Karpas-422 (cell line): ENCODE measurements at regions not wholly inside any gene's neighbourhood (a gene's known extent, or its start where the extent isn't known, plus 50 kb on each side); places are given as distances from the start of the nearest gene placed in this dataset.

Experiments used
- DNase-seq: peaks from one replicate; pipeline ENCODE4 v3.0.0-alpha.2; 2015
- H2AFZ ChIP-seq: fragments of 200-600 bp; sonication (generic); 2 replicates; pipeline ENCODE4 v1.6.1; 2014; ENCODE audit warnings: antibody characterized with exemption, low read length, mixed read lengths
- H3K27ac ChIP-seq: fragments of 200-600 bp; sonication (generic); 2 replicates; pipeline ENCODE4 v1.5.1; 2014; ENCODE audit warnings: mild to moderate bottlenecking, low read length, moderate library complexity
- H3K27me3 ChIP-seq: fragments of 200-600 bp; sonication (generic); 2 replicates; pipeline ENCODE4 v1.6.1; 2014; ENCODE audit warnings: low read length, mixed read lengths
- H3K36me3 ChIP-seq: fragments of 200-600 bp; sonication (generic); 2 replicates; pipeline ENCODE4 v1.6.1; 2014; ENCODE audit warnings: low read length, mixed read lengths; ENCODE audit not compliant: insufficient read depth
- H3K4me1 ChIP-seq: fragments of 200-600 bp; sonication (generic); 2 replicates; pipeline ENCODE4 v1.6.1; 2014; ENCODE audit warnings: mild to moderate bottlenecking, low read length, mixed read lengths
- H3K4me2 ChIP-seq: fragments of 200-600 bp; sonication (generic); 2 replicates; pipeline ENCODE4 v1.6.1; 2014; ENCODE audit warnings: low read length, low read depth, mild to moderate bottlenecking; ENCODE audit not compliant: poor library complexity, severe bottlenecking
- H3K4me3 ChIP-seq: fragments of 200-600 bp; sonication (generic); 2 replicates; pipeline ENCODE4 v1.5.1; 2014; ENCODE audit warnings: mild to moderate bottlenecking, antibody characterized with exemption, low read length, mixed read lengths
- H3K79me2 ChIP-seq: fragments of 200-600 bp; sonication (generic); 2 replicates; pipeline ENCODE4 v1.6.1; 2014; ENCODE audit warnings: mild to moderate bottlenecking, low read length, mixed read lengths
- H3K9ac ChIP-seq: fragments of 200-600 bp; sonication (generic); 2 replicates; pipeline ENCODE4 v1.6.0; 2014; ENCODE audit warnings: low read length
- H3K9me2 ChIP-seq: fragments of 200-600 bp; sonication (generic), shearing (Covaris generic); replicated peaks from 2 replicates; pipeline ENCODE4 v1.6.0; 2014; ENCODE audit warnings: mild to moderate bottlenecking, low read length, moderate library complexity; ENCODE audit not compliant: insufficient read depth
- H3K9me3 ChIP-seq: fragments of 300-700, 200-600 bp; sonication (generic); 2 replicates; pipeline ENCODE4 v1.6.1; 2014; ENCODE audit warnings: low read length, mixed read lengths
- H4K20me1 ChIP-seq: fragments of 200-600 bp; sonication (generic); 2 replicates; pipeline ENCODE4 v1.6.1; 2014; ENCODE audit warnings: mild to moderate bottlenecking, antibody characterized with exemption, low read length, low read depth; ENCODE audit not compliant: insufficient read depth

DNA sequence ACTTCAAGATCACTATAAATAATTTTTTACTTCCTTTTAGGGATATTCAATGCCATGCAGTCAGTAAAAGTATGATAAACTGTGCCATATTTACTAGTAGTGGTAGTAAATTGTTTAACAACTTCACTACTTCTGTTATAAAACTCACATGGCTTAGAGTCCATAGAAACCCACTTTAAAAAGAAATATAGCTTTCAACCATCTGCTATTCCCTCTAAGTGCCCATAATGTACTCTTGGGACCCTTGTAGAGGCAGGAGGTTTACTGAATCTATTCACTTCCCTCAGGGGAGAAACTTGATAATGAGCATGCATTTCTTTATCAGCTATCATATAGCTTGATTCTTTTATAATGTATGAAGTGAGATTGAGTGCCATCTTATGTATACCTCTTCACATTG is 1448.4 kb upstream of the ALCAM start:
- DNase-seq: no peak
- Histone ChIP-seq H3K79me2 (no peaks in the 10 kb centered on the region), H3K9ac (no peak overlapping the region), H3K27me3 (no peaks in the 10 kb centered on the region), H3K4me1 (no peaks in the 10 kb centered on the region), H3K36me3 (no peaks in the 10 kb centered on the region), H3K9me3 (peaks cover 4% of the 10 kb centered on the region; the same call in 1 of the 2 replicates), H2AFZ (no peak overlapping the region), H3K9me2 (no peaks in the 10 kb centered on the region), H3K27ac (no peak overlapping the region), H4K20me1 (no peaks in the 10 kb centered on the region), H3K4me2 (no peak overlapping the region), H3K4me3 (no peak overlapping the region)

GRCh38 chr3:103919327-103919726 is 1447.4 kb upstream of the ALCAM start:
- no peak for DNase-seq
- H3K79me2 ChIP-seq: no peaks in the 10 kb centered on the region
- H3K27ac ChIP-seq: no peak overlapping the region
- H3K4me3 ChIP-seq: no peak overlapping the region
- H2AFZ ChIP-seq: no peak overlapping the region
- no peaks in the 10 kb centered on the region for H3K36me3 ChIP-seq
- no peaks in the 10 kb centered on the region for H3K27me3 ChIP-seq
- no peaks in the 10 kb centered on the region for H3K9me2 ChIP-seq
- H3K4me2 ChIP-seq: no peak overlapping the region
- H3K4me1 ChIP-seq: no peaks in the 10 kb centered on the region
- peaks cover 4% of the 10 kb centered on the region; the same call in 1 of the 2 replicates for H3K9me3 ChIP-seq
- H4K20me1 ChIP-seq: no peaks in the 10 kb centered on the region
- H3K9ac ChIP-seq: no peak overlapping the region

DNA sequence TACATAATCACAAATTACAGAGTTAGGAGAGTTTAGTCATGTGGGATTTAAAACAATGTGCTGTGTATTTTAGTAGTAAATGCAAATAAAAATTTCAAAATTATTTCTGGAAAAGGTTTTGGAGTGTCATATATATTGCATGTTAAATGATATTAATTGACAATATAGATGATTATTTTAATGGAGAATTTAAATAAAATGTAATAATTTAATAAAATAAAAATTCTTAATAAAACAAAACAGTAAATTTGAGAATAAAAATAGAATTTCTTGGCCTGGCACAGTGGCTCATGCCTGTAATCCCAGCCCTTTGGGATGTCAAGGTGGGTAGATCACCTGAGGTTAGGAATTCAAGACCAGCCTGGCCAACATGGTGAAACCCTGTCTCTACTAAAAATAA is 1442.8 kb upstream of the ALCAM start:
- no peaks in the 10 kb centered on the region for H3K79me2 ChIP-seq
- no peaks in the 10 kb centered on the region; the same call in 1 of the 2 replicates for H3K9me3 ChIP-seq
- no peaks in the 10 kb centered on the region for H3K36me3 ChIP-seq
- H3K27me3 ChIP-seq: no peaks in the 10 kb centered on the region
- no peak for DNase-seq
- no peak overlapping the region for H3K27ac ChIP-seq
- no peak overlapping the region for H3K4me2 ChIP-seq
- no peak overlapping the region for H3K4me3 ChIP-seq
- no peak overlapping the region for H2AFZ ChIP-seq
- no peaks in the 10 kb centered on the region for H4K20me1 ChIP-seq
- H3K9ac ChIP-seq: no peak overlapping the region
- H3K9me2 ChIP-seq: no peaks in the 10 kb centered on the region
- no peaks in the 10 kb centered on the region for H3K4me1 ChIP-seq

DNA sequence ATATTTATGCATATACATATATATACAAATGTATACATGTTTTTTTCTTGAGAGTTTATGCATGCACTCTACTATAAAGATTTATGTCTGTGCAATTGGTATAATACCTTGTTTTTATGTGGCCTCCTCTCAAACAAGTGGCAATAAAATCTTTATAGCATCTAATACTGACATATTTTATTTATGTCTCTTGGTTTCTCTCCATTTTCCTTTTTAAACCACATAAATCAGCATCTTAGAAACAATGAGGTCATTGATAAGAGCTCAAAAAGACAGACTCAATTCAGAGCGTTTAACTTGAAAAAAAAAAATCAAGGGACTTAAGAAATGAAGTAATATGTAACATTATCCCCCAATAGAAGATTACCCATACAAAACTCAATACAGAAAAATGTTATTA is 1442.2 kb upstream of the ALCAM start:
- Histone ChIP-seq H3K27me3 (no peaks in the 10 kb centered on the region), H3K9me3 (no peaks in the 10 kb centered on the region; the same call in 1 of the 2 replicates), H2AFZ (no peak overlapping the region), H4K20me1 (no peaks in the 10 kb centered on the region), H3K36me3 (no peaks in the 10 kb centered on the region), H3K27ac (no peak overlapping the region), H3K79me2 (no peaks in the 10 kb centered on the region), H3K9ac (no peak overlapping the region), H3K4me1 (no peaks in the 10 kb centered on the region), H3K9me2 (no peaks in the 10 kb centered on the region), H3K4me2 (no peak overlapping the region), H3K4me3 (no peak overlapping the region)
- DNase-seq: no peak

DNA sequence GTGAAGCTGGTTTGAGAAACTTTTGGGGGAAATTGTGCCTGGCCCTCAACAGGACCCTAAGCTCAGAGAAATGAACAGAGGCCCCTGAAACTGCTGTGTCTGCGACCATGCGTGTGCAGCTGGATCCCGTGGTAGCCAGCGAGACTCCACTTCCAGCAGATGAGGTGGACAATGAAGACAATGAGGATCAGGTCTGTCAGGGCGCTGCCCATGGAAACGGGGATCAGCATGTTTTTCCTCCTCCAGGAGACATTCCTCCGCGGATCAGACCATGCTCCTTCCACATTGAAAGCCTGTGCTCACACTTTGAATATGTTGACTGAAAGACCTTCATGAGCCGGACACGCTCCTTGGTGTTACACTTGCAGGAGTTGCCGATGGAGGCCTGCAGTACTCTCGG is 1439.8 kb upstream of the ALCAM start:
- Histone ChIP-seq H3K27ac (no peak overlapping the region), H3K4me2 (no peak overlapping the region), H3K27me3 (no peaks in the 10 kb centered on the region), H3K9ac (no peak overlapping the region), H3K79me2 (no peaks in the 10 kb centered on the region), H2AFZ (no peak overlapping the region), H3K9me3 (no peaks in the 10 kb centered on the region; the same call in 1 of the 2 replicates), H3K4me1 (no peaks in the 10 kb centered on the region), H3K36me3 (no peaks in the 10 kb centered on the region), H3K9me2 (no peaks in the 10 kb centered on the region), H3K4me3 (no peak overlapping the region), H4K20me1 (no peaks in the 10 kb centered on the region)
- no peak for DNase-seq

GRCh38 chr3:103927896-103928295 is 1438.8 kb upstream of the ALCAM start:
- Histone ChIP-seq H3K36me3 (no peaks in the 10 kb centered on the region), H3K4me2 (no peak overlapping the region), H4K20me1 (no peaks in the 10 kb centered on the region), H3K79me2 (no peaks in the 10 kb centered on the region), H3K9me3 (no peaks in the 10 kb centered on the region; the same call in 1 of the 2 replicates), H3K9me2 (no peaks in the 10 kb centered on the region), H3K4me1 (no peaks in the 10 kb centered on the region), H3K9ac (no peak overlapping the region), H3K4me3 (no peak overlapping the region), H3K27ac (no peak overlapping the region), H3K27me3 (no peaks in the 10 kb centered on the region), H2AFZ (no peak overlapping the region)
- DNase-seq: no peak

- no peak overlapping the region for H3K27ac ChIP-seq
- DNase-seq: no peak
- no peaks in the 10 kb centered on the region for H3K36me3 ChIP-seq
- no peaks in the 10 kb centered on the region for H3K79me2 ChIP-seq
- H4K20me1 ChIP-seq: no peaks in the 10 kb centered on the region
- 0 out of 2 replicates have a peak, but pooled peaks cover 11% of the 10 kb centered on the region for H3K9me3 ChIP-seq
- H3K4me3 ChIP-seq: no peak overlapping the region
- no peak overlapping the region for H3K9ac ChIP-seq
- no peaks in the 10 kb centered on the region for H3K27me3 ChIP-seq
- no peaks in the 10 kb centered on the region for H3K9me2 ChIP-seq
- H3K4me1 ChIP-seq: no peaks in the 10 kb centered on the region
- H3K4me2 ChIP-seq: no peak overlapping the region
- H2AFZ ChIP-seq: no peak overlapping the region
Measured at GRCh38 chr3:103937094-103937493, 1429.6 kb upstream of the ALCAM start.

DNA sequence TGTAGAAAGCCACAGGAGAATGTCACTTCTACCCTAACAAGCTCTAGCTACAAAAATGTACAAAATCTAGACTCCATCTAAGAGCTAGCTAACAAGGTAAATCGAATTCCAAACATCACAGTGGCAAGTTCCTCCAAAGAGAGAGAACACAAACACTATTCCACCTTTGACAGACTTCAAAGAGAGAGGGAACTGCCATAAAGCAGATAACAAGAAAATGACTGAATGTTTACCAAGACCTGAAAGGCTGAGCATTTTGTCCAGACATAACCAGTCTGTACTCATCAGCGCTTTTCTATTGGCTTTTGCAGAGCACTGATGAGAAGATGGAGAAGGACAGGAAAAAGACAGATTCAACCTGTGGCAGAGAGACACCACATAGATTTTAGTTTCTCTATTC is 1419.6 kb upstream of the ALCAM start:
- no peaks in the 10 kb centered on the region for H3K27me3 ChIP-seq
- no peaks in the 10 kb centered on the region for H3K36me3 ChIP-seq
- no peak overlapping the region for H3K4me2 ChIP-seq
- H2AFZ ChIP-seq: no peak overlapping the region
- H3K9ac ChIP-seq: no peak overlapping the region
- H4K20me1 ChIP-seq: no peaks in the 10 kb centered on the region
- H3K4me3 ChIP-seq: no peak overlapping the region
- no peak overlapping the region for H3K27ac ChIP-seq
- no peaks in the 10 kb centered on the region for H3K4me1 ChIP-seq
- DNase-seq: no peak
- no peaks in the 10 kb centered on the region for H3K79me2 ChIP-seq
- no peaks in the 10 kb centered on the region for H3K9me2 ChIP-seq
- H3K9me3 ChIP-seq: peaks cover 6% of the 10 kb centered on the region; the same call in 1 of the 2 replicates

- Histone ChIP-seq H3K4me1 (no peaks in the 10 kb centered on the region), H3K9ac (no peak overlapping the region), H4K20me1 (no peaks in the 10 kb centered on the region), H3K27me3 (no peaks in the 10 kb centered on the region), H3K79me2 (no peaks in the 10 kb centered on the region), H3K9me3 (peaks cover 6% of the 10 kb centered on the region; the same call in 1 of the 2 replicates), H3K36me3 (no peaks in the 10 kb centered on the region), H2AFZ (no peak overlapping the region), H3K4me3 (no peak overlapping the region), H3K9me2 (no peaks in the 10 kb centered on the region), H3K4me2 (no peak overlapping the region), H3K27ac (no peak overlapping the region)
- DNase-seq: no peak
Measured at GRCh38 chr3:103949693-103950092, 1417.0 kb upstream of the ALCAM start.
